ENCODE measurements at regions not wholly inside any gene's neighbourhood (a gene's known extent, or its start where the extent isn't known, plus 50 kb on each side); places are given as distances from the start of the nearest gene placed in this dataset.

- H3K9ac ChIP-seq (ENCODE audit: insufficient read depth, low read length, poor library complexity, severe bottlenecking) = no peak overlapping the region
- no peak overlapping the region for H3K4me3 Mint-ChIP-seq
- H3K9me3 ChIP-seq (replicated peaks in 1 of 2; ENCODE audit: control insufficient read depth in 1 of 2, insufficient read depth in 1 of 2, low read length in 2 of 2) = no peaks in the 10 kb centered on the region
- no peaks in the 10 kb centered on the region for H3K36me3 ChIP-seq (replicated peaks in 1 of 2; ENCODE audit: control insufficient read depth in 1 of 2, insufficient read depth in 2 of 2, low read length in 2 of 2)
- TF ChIP-seq CTCF (IDR thresholded peaks at IDR 0.05) = no peak
- no peaks in the 10 kb centered on the region for H3K79me2 ChIP-seq (ENCODE audit: insufficient read depth, low read length)
- no peak overlapping the region for H3K4me2 ChIP-seq (replicated peaks; ENCODE audit: extremely low read depth, low read length, poor library complexity, severe bottlenecking)
- WGBS (ENCODE audit: insufficient coverage) = 82% methylated on average over 6 of the region's 9 CpGs
- H3K4me1 Mint-ChIP-seq = no peaks in the 10 kb centered on the region
- no peak overlapping the region for H3K4me3 ChIP-seq (replicated peaks in 1 of 3; ENCODE audit: low read depth in 2 of 3, low read length in 3 of 3)
- H3K9me3 Mint-ChIP-seq = peaks cover 0 to 5% (median 2%) of the 10 kb centered on the region in 7 donors
- no peak overlapping the region for H3K27ac ChIP-seq (ENCODE audit: low read depth in 1 of 2, low read length in 2 of 2)
- H3K4me1 ChIP-seq (ENCODE audit: control insufficient read depth in 1 of 2, insufficient read depth in 2 of 2, low read length in 2 of 2) = no peaks in the 10 kb centered on the region
- H2AFZ ChIP-seq (ENCODE audit: insufficient read depth, low read depth, low read length, poor library complexity, severe bottlenecking) = no peak overlapping the region
- no peaks in the 10 kb centered on the region for H3K27me3 ChIP-seq (ENCODE audit: control insufficient read depth in 2 of 2, insufficient read depth in 2 of 2, low read length in 2 of 2)
- intact Hi-C loops (cut with micrococcal nuclease) = no loop called here
- peaks cover 0 to 3% (median 0%) of the 10 kb centered on the region in 3 donors for H3K27me3 Mint-ChIP-seq (ENCODE audit: low read depth in 3 of 3)
- H3K27ac Mint-ChIP-seq = no peak overlapping the region
- no peak for DNase-seq
- peaks cover 0 to 4% of the 10 kb centered on the region in 2 donors for H3K36me3 Mint-ChIP-seq
- no peaks in the 10 kb centered on the region for H4K20me1 ChIP-seq (ENCODE audit: insufficient read depth, low read length)
Observed at GRCh38 chr14:56357428-56357827, 222.2 kb upstream of the TMEM260 start.

- Mint-ChIP-seq H3K4me1 (no peaks in the 10 kb centered on the region), H3K9me3 (peaks cover 0 to 7% (median 3%) of the 10 kb centered on the region in 7 donors), H3K27ac (no peak overlapping the region), H3K36me3 (peaks cover 0 to 3% of the 10 kb centered on the region in 2 donors), H3K27me3 (ENCODE audit: low read depth in 3 of 3) (peaks cover 0 to 3% (median 1%) of the 10 kb centered on the region in 3 donors), H3K4me3 (no peak overlapping the region)
- no peaks in the 10 kb centered on the region for H3K36me3 ChIP-seq (replicated peaks in 1 of 2; ENCODE audit: control insufficient read depth in 1 of 2, insufficient read depth in 2 of 2, low read length in 2 of 2)
- DNase-seq = no peak
- no peaks in the 10 kb centered on the region for H3K27me3 ChIP-seq (ENCODE audit: control insufficient read depth in 2 of 2, insufficient read depth in 2 of 2, low read length in 2 of 2)
- no peak overlapping the region for H3K27ac ChIP-seq (ENCODE audit: low read depth in 1 of 2, low read length in 2 of 2)
- H3K9me3 ChIP-seq (replicated peaks in 1 of 2; ENCODE audit: control insufficient read depth in 1 of 2, insufficient read depth in 1 of 2, low read length in 2 of 2) = no peaks in the 10 kb centered on the region
- no peak overlapping the region for H2AFZ ChIP-seq (ENCODE audit: insufficient read depth, low read depth, low read length, poor library complexity, severe bottlenecking)
- intact Hi-C loops (cut with micrococcal nuclease) = no loop called here
- no peaks in the 10 kb centered on the region for H3K79me2 ChIP-seq (ENCODE audit: insufficient read depth, low read length)
- H3K9ac ChIP-seq (ENCODE audit: insufficient read depth, low read length, poor library complexity, severe bottlenecking) = no peak overlapping the region
- no CpG with 5 or more reads among the region's 2 CpGs for WGBS (ENCODE audit: insufficient coverage)
- H3K4me2 ChIP-seq (replicated peaks; ENCODE audit: extremely low read depth, low read length, poor library complexity, severe bottlenecking) = no peak overlapping the region
- H3K4me1 ChIP-seq (ENCODE audit: control insufficient read depth in 1 of 2, insufficient read depth in 2 of 2, low read length in 2 of 2) = no peaks in the 10 kb centered on the region
- H3K4me3 ChIP-seq (replicated peaks in 1 of 3; ENCODE audit: low read depth in 2 of 3, low read length in 3 of 3) = no peak overlapping the region
- TF ChIP-seq CTCF (IDR thresholded peaks at IDR 0.05) = no peak
- H4K20me1 ChIP-seq (ENCODE audit: insufficient read depth, low read length) = no peaks in the 10 kb centered on the region
Observed at GRCh38 chr14:56358275-56358674, 221.3 kb upstream of the TMEM260 start.

Data from CD14-positive monocyte (primary cell).